Activated CD8-positive, alpha-beta memory T cell treated with anti-CD3 and anti-CD28 coated beads, Interleukin-2, amount 50 U/mL, for 1 hour (primary cell): ENCODE measurements at regions not wholly inside any gene's neighbourhood (a gene's known extent, or its start where the extent isn't known, plus 50 kb on each side); places are given as distances from the start of the nearest gene placed in this dataset.
A peak's percentile ranks its signal among the peaks of the same experiment; 100 is the strongest.

Experiments used
- DNase-seq: peaks from one replicate; pipeline ENCODE4 v3.0.0-alpha.2; 2020; ENCODE audit errors: extremely low read depth

DNA sequence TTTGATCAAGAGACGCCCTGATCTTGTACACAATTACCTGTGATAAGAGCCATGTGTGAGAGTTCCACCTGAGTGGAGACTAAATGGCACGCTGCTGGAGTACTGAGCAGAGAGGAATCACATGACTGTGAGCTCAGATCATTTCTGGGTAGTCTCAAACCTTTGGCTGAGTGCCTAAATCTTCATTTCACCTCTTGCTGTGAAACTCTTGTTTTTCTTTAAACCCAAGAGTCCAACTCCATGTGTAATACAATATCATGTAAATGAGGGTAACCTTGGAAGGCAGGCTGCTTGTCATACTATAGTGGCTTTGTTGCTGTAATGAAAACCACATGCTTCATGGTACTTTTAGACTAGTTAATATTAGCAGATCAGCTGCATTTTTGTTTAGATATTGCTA is 156.9 kb downstream of the CAND1 start:
- no peak for DNase-seq

DNA sequence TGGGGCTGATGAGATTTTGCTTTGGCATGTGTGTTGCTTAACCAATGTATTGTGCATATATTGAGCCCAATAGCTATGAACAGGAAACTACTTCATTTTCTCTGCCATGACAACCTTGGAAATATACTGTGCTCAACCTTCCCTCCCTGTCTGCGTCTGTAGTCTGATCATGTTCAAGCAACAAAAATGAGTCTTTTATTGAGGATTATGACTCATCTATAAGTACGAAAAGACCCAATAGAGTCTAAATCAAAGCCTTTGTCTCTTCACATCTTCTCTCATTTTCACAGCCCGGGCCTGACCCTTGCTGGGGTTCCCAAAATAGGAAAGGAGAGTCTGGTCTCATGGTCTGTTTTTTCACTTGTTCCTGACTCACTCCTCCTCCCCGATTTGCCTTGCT is 158.2 kb downstream of the CAND1 start:
- no peak for DNase-seq

DNA sequence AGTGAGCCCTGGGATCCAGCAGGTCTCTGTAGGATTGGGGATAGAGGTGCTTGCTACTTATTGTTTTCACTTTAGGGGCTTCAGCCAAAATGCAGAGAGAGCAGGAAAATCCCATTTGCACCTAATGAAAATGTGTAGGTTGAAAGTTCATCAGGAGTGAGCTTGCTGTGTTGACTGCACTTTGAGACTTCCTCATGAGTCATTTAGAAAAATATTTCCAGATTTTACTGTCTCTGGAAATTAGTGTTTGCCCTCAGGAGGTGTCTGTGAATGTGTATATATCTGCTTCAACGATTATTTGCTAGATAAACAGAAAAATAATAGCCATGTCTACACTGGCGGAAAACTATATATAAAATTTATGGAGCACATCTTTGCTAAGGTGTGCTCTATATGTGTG is 159.3 kb downstream of the CAND1 start:
- no peak for DNase-seq

DNA sequence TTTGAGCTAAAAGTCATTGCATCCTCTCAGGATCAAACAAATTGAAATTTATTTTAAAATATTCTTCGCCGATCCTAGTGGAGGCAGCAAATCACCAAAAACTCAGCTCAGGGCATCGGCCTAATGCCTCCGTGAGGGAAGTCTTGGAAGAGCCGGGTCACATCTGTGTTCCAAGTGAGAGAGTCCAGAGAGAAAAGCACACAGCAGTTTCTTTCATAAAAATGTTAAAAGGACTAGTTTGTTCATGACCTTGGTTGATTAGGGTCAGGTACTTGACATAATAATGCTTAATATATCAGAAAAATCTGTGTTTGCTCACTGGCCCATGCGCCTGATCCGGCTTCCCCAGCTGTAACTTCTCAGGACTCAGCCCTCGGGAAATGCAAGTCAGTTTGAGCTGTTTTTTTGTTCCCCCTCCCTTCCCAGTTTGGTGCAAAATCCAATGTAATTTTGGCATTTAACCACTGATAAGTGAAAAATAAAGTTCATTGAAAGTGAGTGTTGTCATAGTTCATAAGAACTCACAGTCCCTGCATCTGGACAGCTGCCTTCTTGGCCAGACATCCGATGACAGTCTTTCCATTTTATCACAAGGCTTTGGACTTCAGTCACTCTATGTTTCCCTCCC is 161.7 kb downstream of the CAND1 start:
- DNase-seq: no peak

DNA sequence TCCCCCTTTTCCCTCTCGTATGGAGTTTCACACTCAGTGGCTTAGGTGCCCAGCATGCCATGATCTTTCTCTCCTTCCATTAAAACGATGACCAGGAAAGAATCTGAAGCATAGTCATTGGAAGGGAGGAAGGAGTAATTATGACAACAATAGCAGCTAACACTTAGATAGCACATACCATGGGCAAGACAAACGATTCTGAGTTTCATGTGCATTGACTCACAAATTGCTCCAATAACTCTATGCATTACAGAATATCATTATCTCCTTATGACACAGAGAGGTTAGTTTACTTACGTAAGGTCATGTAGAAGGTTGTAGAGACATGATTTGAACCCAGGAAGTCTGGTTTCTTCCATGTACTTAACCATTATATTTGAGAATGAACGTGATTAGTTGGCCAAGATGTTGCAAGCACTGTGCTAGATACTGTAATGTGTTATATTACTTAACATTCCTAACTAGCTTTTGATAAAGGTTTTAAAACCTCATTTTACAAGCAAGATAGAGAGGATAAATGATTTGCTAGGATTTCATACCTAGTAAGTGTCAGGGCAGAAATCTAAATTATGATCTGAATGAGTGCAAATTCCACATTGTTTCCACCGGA is 162.4 kb downstream of the CAND1 start:
- no peak for DNase-seq

DNA sequence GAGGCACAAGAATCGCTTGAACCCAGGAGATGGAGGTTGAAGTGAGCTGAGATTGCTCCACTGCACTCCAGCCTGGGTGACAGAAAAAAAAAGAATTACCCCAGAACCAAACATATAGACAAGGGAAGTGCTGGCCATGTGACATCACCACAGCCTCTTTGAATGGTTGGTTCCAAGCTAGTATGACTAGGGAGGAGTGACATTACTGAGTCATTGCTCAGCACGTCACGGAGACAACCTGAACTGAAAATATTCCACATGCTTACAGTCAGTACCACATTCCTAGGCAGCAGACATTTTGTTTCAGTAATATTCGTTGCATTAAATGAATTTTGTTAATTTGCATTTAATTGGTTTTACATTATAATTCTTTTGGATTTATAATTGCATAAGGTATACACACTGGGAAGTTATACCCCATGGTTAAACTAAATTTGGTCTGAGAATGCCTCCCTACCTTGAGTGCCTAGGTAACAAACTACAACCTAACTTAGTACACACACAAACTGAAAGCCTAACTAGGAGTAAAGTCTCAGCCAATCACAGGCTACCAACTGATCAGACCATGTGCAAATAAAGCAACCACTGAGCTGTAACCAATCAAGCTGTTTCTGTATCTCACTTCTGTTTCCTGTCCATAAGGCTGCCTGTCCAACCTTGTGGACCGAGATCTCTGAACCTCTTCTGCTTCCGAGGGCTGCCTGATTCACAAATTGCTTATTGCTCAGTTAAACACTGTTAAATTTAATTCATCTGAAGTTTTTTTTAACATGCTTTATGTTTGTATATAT is 164.4 kb downstream of the CAND1 start:
- no peak for DNase-seq

DNA sequence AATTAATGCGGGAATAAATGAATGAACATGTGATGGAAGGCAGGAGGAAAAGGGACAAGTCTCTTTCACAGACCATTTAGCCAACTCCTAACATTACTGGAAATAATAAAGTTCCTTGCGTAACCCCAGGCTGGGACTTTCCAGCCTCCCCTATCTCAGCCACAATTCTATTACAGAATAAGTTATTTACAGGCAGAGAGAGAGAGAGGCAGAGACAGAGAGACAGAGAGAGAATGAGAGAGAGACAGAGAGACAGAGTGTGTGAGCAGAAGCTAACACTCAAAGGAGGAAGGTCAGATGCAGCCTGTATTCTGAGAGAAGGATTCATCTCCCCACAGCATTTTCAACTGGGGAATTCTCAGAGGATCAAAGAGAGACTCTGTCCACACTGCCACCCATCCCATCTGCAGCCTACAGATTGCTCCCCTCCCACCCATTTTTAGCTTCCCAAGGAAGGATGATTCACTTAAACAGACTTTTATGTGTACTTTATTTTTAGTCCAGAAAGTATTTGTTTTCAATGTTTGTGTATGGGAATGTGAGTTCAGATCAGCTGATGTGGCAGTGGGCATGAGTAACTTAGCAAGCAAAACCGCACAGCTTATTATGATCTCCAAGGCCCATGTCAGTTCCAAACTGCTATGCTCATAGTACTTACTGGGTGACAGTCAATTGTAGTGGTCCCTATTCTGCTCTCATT is 165.7 kb downstream of the CAND1 start:
- no peak for DNase-seq

DNA sequence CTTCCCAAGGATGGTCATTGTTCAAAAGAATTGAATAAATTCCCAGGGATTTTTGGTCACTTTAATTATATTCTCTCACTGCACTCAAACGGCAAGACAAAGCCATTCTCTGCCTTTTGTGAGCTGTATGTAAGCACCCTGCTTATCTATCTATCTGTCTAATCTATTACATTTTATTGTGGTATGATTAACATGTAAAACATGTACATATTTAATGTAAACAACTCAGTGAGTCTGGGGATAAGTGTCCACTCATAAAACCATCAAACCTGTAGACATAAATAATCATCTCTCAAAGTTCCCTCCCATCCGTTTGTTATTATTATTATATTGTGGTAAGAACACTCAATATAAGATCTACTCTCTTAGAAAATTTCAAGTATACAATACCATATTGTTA is 167.1 kb downstream of the CAND1 start:
- no peak for DNase-seq

DNA sequence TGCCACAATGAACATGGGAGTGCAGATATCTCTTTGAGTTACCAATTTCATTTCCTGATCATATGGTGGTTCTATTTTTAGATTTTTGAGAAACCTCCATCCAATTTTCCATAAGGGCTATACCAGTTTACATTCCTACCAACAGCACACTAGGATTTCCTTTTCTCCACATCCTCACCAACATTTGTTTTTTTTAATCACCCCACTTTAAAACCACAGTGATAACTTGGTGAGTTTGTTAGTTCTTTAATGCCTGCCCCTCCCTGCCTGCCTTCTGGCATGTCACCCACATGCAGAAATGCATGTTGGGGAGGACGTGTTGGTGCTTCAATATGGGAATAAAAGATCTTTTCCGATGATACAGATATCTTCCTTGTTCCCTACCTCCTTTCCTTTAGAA is 167.9 kb downstream of the CAND1 start:
- no peak for DNase-seq

DNA sequence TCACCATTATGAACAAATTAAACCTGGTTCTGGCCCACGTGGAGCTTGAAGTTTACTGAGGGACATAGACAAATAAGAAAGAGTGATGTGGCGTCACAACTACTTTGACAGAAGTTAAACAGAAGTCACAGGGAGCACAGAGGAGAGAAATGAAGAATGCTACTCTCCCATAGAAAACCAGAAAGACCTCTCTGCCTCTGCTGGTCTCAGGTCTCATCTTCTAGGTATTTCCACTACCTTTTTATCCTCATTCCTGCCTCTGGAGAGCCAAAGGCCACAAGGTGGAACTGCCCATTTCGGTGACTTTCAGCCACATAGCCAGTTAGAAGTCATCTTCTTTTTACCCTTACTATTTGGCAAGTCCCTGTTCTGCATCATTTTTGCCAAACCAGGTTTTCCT is 170.5 kb downstream of the CAND1 start:
- DNase-seq: no peak

DNA sequence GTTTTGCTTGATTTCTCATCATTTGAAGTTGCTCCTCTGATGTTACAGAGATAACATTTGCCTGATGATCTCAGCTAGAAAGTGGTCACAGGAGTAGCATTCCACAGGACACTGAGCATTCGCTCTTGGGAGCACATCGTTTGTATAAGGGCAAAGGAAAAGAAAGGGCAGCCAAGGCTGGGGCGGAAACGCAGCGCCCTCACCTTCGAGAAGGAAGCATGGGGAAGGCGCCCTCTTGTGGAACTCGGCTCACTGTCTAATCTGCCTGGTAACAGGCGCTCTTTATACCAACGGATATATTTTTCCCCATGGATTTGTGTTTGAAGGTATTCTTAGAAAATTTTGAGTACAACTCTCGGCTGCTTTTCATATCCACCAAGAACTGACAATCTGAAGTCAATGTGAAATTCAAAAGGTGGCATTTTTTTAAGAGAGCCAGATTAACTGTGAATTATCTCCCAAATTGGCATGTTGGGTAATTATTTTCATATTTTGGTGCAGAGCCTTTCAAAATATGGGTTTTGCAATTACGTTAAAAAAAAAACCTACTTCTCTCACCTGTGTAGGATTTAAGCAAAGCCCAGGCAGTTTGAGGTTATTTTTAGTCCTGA is 172.7 kb downstream of the CAND1 start:
- peak; percentile 43 for DNase-seq

DNA sequence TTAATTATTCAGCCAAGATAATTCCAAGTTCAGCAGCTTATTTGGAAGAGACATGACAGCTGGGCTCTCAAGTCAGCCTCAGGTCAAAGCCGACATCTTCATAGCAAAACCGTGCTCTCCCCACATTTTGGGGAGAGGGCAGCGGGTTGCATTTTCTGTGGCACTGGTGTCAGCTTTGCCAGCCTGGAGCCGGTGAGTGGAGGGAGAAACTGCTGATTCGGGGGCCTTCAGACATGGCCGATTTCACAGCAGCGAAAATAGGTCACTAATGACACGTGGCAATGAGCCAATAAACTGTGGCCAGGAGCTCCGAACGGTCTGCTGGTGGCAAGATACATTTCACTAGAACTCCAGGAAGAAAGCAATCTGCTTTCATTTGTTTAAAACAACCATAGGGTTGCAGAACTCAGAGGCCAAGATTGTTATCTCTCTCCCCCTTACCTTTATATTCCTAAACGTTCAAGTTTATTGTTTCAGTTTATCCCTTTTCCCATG is 173.2 kb downstream of the CAND1 start:
- DNase-seq: no peak

DNA sequence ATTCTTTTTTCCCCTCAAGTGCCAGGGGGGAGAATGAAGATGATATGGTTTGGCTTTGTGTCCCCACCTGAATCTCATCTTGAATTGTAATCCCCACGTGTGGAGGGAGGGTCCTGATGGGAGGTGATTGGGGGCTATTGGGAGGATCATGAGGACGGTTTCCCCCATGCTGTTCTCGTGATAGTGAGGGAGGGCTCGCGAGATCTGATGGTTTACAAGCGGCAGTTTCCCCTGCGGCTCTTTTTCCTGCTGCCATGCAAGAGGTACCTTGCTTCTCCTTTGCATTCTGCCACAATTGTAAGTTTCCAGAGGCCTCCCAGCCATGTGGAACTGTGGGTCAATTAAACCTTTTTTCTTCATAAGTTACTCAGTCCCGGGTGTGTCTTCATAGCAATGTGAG is 173.7 kb downstream of the CAND1 start:
- no peak for DNase-seq

DNA sequence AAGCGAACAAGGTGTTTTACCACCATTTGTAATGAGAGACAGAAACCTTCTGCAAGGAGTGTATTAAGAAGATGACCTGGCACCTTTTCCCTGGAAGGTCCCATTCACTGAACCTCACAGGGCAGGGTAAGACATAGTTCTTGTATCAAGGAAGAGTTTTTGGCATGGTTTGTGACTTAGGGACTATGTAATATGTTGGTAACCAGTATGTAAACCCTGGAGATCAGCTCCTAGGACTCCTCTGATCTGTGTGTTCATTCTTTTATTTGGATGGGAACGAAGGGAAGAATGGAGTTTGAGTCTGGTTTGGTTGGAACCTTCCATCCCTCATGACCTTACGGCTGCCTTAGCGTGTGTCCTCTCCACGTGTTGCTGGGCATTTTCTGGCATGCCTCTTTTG is 175.4 kb downstream of the CAND1 start:
- DNase-seq: no peak

DNA sequence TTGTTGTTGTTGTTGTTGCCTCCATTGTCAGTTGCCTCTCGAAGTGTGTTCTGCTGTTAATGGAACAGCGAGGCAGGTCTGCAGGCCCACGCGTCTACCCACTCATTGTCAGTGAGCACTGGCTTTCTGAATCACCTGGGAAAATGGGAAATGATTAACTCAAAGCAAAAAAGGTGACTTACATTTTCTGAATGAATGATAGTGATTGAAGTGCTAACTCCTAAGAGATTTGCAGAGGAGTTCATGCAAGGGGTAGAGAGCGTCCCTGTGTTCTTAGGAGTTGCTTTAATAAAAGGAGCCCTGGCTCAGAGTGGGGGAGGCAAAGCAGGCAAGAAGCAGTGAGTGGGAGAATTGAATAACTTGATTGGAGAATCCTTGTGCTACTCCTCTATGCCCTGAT is 177.6 kb downstream of the CAND1 start:
- no peak for DNase-seq

DNA sequence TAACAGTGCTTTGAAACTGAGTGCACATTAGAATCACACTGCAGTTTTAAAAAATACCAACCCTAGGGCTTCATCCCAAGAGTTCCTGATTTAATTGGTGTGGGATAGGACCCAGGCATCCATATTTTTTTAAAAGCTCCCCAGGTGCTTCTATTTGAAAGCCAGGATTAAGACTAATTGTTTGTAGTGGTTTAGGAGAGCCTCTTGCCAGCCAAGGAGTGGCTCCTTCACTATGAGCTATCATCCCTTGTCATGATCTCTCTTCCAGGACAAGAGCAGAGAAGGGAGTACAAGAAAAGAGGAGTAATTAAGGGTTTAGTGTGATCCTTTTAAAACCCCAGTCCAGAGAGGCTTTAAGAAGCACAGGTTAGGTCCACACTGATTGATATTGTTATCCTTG is 178.0 kb downstream of the CAND1 start:
- DNase-seq: no peak

DNA sequence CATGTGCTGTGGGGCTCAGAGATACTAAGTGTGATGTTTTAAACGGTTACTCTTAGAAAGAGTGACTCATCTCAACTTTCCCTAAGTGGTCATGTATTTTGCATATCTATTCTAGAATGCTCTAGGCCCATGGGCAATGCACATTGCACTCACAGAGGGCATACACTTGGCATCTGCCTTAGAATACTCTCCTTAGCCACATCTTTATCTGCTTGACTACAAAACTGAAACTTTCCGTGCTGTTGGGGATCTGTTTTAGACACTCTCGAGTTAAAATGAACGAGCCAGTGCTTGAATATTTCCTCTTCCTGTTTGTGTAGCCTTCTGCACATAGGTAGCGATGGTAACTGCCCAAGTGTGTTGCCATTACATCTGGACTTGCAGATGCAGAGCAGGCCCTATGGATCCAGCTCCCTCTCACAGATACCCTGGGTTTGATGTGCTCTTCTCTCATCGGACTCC is 180.5 kb downstream of the CAND1 start:
- no peak for DNase-seq

DNA sequence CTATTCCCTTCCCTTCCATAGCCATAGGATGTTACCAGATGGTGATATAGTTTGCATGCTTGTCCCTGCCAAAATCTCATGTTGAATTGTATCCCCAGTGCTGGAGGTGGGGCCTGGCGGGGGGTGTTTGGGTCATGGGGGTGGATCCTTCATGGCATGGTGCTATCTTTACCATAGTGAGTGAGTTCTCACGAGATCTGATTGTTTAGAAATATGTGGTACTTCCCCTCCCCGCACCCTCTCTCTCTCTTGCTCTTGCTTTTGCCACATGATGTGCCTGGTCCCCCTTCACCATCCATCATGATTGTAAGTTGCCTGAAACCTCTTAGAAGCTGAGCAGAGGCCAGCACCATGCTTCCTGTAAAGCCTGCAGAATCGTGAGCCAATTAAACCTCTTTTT is 181.3 kb downstream of the CAND1 start:
- no peak for DNase-seq

DNA sequence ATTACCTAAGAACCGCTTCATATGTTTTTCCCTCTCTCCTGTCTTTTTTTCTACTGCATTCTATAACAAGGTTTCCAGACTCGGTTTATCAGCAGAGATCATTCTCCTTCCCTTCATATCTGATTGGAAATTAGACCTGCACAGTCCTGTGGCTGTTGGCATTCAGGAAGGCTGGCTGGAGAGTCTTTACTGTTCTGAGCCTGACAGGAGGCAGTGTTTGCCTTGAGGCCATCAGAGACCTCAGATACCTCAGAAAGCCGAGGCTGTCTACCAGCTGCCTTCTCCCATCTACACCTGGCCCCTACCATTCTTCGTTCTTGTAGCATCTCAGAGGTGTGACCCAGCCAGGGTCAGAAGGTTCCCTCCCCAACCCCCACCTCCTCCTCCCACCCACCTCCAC is 182.0 kb downstream of the CAND1 start:
- no peak for DNase-seq

DNA sequence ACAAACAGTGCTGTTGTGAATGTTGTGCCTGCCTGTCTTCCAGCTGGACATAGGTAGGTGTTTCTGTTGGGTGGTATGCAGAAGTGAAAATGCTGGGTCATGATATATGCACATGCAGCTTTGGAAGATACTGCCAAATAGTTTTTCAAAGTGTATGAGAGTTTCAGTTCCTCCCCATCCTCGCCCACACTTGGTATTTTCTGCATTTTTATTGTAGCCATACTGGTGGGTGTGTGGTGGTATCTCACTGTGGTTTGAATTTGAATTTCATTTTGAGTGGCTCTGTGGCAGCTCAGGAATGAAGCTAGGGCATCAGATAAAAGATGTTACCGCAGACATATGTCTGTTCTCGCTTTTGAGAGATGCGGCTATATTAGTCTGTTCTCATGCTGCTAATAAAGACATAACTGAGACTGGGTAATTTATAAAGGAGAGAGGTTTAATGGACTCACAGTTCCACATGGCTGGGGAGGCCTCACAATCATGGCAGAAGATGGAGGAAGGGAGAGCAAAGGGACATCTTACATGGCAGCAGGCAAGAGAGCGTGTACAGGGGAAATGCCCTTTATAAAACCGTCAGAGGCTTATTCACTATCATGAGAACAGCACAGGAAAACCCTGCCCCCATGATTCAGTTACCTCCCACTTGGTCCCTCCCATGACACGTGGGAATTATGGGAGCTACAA is 183.1 kb downstream of the CAND1 start:
- no peak for DNase-seq

DNA sequence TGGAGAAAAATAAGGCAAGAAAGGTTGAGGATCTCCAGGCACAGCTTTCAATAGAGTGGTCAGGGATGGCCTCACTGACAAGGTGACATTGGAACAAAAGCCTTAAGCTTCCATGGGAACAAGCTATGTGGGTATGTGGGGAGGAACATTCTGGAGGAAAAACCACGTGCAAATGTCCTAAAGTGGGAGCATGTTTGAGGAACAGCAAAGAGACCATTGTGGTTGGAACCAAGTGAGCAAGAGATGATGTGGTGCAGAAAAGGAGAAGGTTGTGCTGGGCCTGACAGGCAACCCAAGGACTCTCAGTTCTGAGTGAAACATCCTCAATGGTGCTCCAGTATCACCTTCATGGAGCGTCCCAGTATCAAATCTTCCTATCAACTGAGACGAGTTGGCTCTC is 184.0 kb downstream of the CAND1 start:
- DNase-seq: no peak
